ENCODE measurements at regions not wholly inside any gene's neighbourhood (a gene's known extent, or its start where the extent isn't known, plus 50 kb on each side); places are given as distances from the start of the nearest gene placed in this dataset.
A peak's percentile ranks its signal among the peaks of the same experiment; 100 is the strongest.

DNA sequence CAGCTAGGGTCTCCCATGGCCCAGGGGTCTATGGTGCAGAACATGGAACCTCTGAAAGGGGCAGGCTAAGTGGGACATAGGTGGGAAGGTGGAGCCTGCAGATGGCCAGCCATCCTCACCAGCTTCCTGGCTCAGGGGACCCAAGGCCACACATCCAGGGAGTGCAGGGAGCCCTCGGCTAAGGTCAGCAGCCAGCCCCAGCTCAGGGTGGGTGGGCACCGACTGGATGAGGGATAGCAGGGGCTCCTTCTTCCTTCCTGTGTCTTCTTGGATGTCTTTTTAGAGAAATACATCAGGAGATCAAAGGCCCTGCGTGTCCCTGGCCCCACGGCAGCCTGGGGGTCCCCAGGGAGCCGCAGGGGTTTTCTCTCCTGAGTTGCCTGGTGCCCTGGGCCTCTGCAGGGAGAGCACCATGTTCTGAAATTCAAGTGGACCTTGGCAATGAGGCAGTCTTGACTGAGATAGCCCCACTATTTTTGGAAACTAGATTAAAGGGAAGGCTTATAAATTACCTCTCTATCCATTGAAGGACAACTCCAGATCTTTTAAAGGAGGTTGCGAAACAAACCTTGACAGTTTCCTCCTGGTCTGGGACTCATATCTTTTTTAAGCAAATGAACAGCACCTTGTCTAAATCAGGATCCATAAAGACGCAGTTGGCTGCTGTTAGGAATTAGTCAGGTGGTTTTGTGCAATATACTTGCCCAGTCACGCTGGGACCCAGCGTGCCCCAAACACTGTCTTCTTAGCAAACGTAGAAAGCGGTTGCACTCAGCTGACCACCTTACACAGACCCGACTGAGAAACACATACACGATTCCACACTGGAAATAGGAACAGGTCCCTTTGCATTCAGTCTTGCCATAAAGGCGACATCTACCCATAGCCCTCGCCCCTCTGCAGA lies 242.3 kb downstream of the TOMM20 start:
- no peaks in the 10 kb centered on the region for H3K36me3 ChIP-seq (ENCODE audit: control insufficient read depth, insufficient read depth, low read length)
- DNase-seq (ENCODE audit: extremely low read depth in 1 of 4, low spot score in 3 of 4): no peak
- intact Hi-C loops (cut with micrococcal nuclease): no loop called here
- WGBS (ENCODE audit: insufficient coverage, low coverage, missing lambda C conversion rate): 54% methylated on average over 15 of the region's 15 CpGs
- H4K20me1 ChIP-seq (replicated peaks; ENCODE audit: control insufficient read depth, insufficient read depth, low read length): no peaks in the 10 kb centered on the region
- H3K9me3 ChIP-seq (replicated peaks; ENCODE audit: control insufficient read depth, insufficient read depth, low read depth, low read length): no peaks in the 10 kb centered on the region
- no peak for FAIRE-seq
- no peak overlapping the region for H3K27ac ChIP-seq (ENCODE audit: extremely low read depth, low read depth, low read length)
- H3K9ac ChIP-seq (ENCODE audit: insufficient read depth in 1 of 2, low read depth in 2 of 2, low read length in 2 of 2): peak overlapping the region in 1 of 2 experiments; percentile 31; a peak in 2 of 4 replicates
- H3K4me2 ChIP-seq (ENCODE audit: insufficient read depth, low read length): no peak overlapping the region
- H3K27me3 ChIP-seq (ENCODE audit: control insufficient read depth in 2 of 2, insufficient read depth in 2 of 2, low read length in 2 of 2): no peaks in the 10 kb centered on the region
- H3K4me3 ChIP-seq: no peak overlapping the region
- in situ Hi-C loops (cut with MboI): no loop called here
- H3K79me2 ChIP-seq (ENCODE audit: control insufficient read depth, insufficient read depth, low read length): no peaks in the 10 kb centered on the region
- no peak for ATAC-seq
- no TSS peak for BruUV-seq (replicated peaks)
- ChIA-PET CTCF (ENCODE audit: low intra/inter-chr PET ratio) (no interaction called here), POLR2A (interaction anchor here (0.9 kb wide), 1 partner anchor 8 kb away, joined by 4 read pairs; no protein-coding TSS in a partner anchor)
- peaks cover 6 to 26% of the 10 kb centered on the region in 2 experiments for H3K4me1 ChIP-seq (replicated peaks in 1 of 2; ENCODE audit: control insufficient read depth in 2 of 2, insufficient read depth in 2 of 2, low read length in 2 of 2)
- peak overlapping the region; percentile 37 for H2AFZ ChIP-seq (ENCODE audit: low read depth, low read length)
- no peaks in the 10 kb centered on the region for H3K9me1 ChIP-seq (ENCODE audit: control insufficient read depth, insufficient read depth, low read length)
- TF ChIP-seq MEIS2 (IDR thresholded peaks at IDR 0.05; ENCODE audit: partially characterized antibody): peak; percentile 46
- TF ChIP-seq, protein P1, sequence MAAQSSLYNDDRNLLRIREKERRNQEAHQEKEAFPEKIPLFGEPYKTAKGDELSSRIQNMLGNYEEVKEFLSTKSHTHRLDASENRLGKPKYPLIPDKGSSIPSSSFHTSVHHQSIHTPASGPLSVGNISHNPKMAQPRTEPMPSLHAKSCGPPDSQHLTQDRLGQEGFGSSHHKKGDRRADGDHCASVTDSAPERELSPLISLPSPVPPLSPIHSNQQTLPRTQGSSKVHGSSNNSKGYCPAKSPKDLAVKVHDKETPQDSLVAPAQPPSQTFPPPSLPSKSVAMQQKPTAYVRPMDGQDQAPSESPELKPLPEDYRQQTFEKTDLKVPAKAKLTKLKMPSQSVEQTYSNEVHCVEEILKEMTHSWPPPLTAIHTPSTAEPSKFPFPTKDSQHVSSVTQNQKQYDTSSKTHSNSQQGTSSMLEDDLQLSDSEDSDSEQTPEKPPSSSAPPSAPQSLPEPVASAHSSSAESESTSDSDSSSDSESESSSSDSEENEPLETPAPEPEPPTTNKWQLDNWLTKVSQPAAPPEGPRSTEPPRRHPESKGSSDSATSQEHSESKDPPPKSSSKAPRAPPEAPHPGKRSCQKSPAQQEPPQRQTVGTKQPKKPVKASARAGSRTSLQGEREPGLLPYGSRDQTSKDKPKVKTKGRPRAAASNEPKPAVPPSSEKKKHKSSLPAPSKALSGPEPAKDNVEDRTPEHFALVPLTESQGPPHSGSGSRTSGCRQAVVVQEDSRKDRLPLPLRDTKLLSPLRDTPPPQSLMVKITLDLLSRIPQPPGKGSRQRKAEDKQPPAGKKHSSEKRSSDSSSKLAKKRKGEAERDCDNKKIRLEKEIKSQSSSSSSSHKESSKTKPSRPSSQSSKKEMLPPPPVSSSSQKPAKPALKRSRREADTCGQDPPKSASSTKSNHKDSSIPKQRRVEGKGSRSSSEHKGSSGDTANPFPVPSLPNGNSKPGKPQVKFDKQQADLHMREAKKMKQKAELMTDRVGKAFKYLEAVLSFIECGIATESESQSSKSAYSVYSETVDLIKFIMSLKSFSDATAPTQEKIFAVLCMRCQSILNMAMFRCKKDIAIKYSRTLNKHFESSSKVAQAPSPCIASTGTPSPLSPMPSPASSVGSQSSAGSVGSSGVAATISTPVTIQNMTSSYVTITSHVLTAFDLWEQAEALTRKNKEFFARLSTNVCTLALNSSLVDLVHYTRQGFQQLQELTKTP (IDR thresholded peaks at IDR 0.05; ENCODE audit: low read depth in 1 of 2, partially characterized antibody in 2 of 2): no peak
- TF ChIP-seq, protein P2, sequence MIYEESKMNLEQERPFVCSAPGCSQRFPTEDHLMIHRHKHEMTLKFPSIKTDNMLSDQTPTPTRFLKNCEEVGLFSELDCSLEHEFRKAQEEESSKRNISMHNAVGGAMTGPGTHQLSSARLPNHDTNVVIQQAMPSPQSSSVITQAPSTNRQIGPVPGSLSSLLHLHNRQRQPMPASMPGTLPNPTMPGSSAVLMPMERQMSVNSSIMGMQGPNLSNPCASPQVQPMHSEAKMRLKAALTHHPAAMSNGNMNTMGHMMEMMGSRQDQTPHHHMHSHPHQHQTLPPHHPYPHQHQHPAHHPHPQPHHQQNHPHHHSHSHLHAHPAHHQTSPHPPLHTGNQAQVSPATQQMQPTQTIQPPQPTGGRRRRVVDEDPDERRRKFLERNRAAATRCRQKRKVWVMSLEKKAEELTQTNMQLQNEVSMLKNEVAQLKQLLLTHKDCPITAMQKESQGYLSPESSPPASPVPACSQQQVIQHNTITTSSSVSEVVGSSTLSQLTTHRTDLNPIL (CRISPR knock-in tag; IDR thresholded peaks at IDR 0.05): no peak
- TF ChIP-seq ZNF436 (CRISPR knock-in tag; IDR thresholded peaks at IDR 0.05): no peak
- TF ChIP-seq, protein P3, sequence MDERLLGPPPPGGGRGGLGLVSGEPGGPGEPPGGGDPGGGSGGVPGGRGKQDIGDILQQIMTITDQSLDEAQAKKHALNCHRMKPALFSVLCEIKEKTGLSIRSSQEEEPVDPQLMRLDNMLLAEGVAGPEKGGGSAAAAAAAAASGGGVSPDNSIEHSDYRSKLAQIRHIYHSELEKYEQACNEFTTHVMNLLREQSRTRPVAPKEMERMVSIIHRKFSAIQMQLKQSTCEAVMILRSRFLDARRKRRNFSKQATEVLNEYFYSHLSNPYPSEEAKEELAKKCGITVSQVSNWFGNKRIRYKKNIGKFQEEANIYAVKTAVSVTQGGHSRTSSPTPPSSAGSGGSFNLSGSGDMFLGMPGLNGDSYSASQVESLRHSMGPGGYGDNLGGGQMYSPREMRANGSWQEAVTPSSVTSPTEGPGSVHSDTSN (CRISPR knock-in tag; IDR thresholded peaks at IDR 0.05; ENCODE audit: low read depth): no peak
- TF ChIP-seq, protein P3 (tag; conservative IDR thresholded peaks at IDR 0.05; ENCODE audit: low read depth): peak; percentile 30; the same call in 1 of the 2 replicates
- TF ChIP-seq MEF2D (tag; conservative IDR thresholded peaks at IDR 0.05; ENCODE audit: low read depth): 0 out of 2 replicates have a peak, but pooled peaks have one; percentile 34
- TF ChIP-seq CEBPG (CRISPR knock-in tag; IDR thresholded peaks at IDR 0.05): no peak; the same call in 1 of the 2 replicates
- peak; percentile 74 to 85 for TF ChIP-seq CEBPG (tag; conservative IDR thresholded peaks at IDR 0.05 in 1 of 2, IDR thresholded peaks at IDR 0.05 in 1 of 2)
- TF ChIP-seq ZNF696 (CRISPR knock-in tag; conservative IDR thresholded peaks at IDR 0.05): no peak
- no peak for TF ChIP-seq CREBBP (IDR thresholded peaks at IDR 0.05; ENCODE audit: low read depth, low read length)
- TF ChIP-seq CBX5 (IDR thresholded peaks at IDR 0.05; ENCODE audit: borderline replicate concordance, low read depth): no peak
- TF ChIP-seq TBP (optimal IDR thresholded peaks at IDR 0.05; ENCODE audit: low read depth, low read length): no peak

Data from K562 (cell line).